Panc1 (cell line): ENCODE measurements at regions not wholly inside any gene's neighbourhood (a gene's known extent, or its start where the extent isn't known, plus 50 kb on each side); places are given as distances from the start of the nearest gene placed in this dataset.

ENCODE experiments used
- ATAC-seq: fragments of 200-7000 bp; cut with Tn5 transposase; 2 replicates; pipeline ENCODE4 v1.9.1; 2020; ENCODE audit warnings: mild to moderate bottlenecking, moderate library complexity
- BruUV-seq: library from RNA; stranded (reverse); fragments of 400-500 nt; replicated peaks from 2 replicates; lab custom pipeline; 2021; lab: Mats Ljungman, UMichigan
- CTCF ChIA-PET: fragments of 300-600 bp; sonication (Branson Sonifier 250); formaldehyde crosslinking; loops from one replicate; lab custom pipeline; 2022; ENCODE audit warnings: antibody characterized with exemption; lab: Charles Lee
- POLR2A ChIA-PET: fragments of 300-600 bp; sonication (Branson Sonifier 250); formaldehyde crosslinking; loops from one replicate; lab custom pipeline; 2022; ENCODE audit warnings: antibody characterized with exemption; lab: Charles Lee
- DNase-seq: peaks from one replicate; pipeline ENCODE4 v3.0.0-alpha.2; 2010; ENCODE audit warnings: low read depth, low spot score
- H3K27ac ChIP-seq: 2 replicates; pipeline ENCODE4 v1.5.1; 2011; ENCODE audit warnings: mild to moderate bottlenecking, low read length, inconsistent platforms
- H3K27me3 ChIP-seq: fragments of 200-500 bp; sonication (Bioruptor generic); 2 replicates; pipeline ENCODE4 v1.6.0; 2014; ENCODE audit warnings: low read length, inconsistent platforms; ENCODE audit not compliant: control insufficient read depth, insufficient read depth
- H3K36me3 ChIP-seq: fragments of 200-500 bp; sonication (Bioruptor generic); 2 replicates; pipeline ENCODE4 v1.5.1; 2014; ENCODE audit warnings: inconsistent platforms, mild to moderate bottlenecking, low read length, moderate library complexity; ENCODE audit not compliant: control insufficient read depth, insufficient read depth
- H3K4me1 ChIP-seq: 2 replicates; pipeline ENCODE4 v1.5.1; 2011; ENCODE audit warnings: inconsistent platforms, mild to moderate bottlenecking, low read length, moderate library complexity; ENCODE audit not compliant: control insufficient read depth, insufficient read depth
- H3K4me3 ChIP-seq, 2 experiments: 2 replicates each; pipeline ENCODE4 v1.5.1; 2011 to 2012; ENCODE audit warnings: low read depth in 2 of 2, low read length in 2 of 2, mild to moderate bottlenecking in 2 of 2, inconsistent platforms in 1 of 2, moderate library complexity in 1 of 2
- H3K9me3 ChIP-seq: fragments of 200-500 bp; sonication (Bioruptor generic); 2 replicates; pipeline ENCODE4 v1.5.1; 2014; ENCODE audit warnings: low read depth, mild to moderate bottlenecking, inconsistent platforms, low read length, moderate library complexity; ENCODE audit not compliant: control insufficient read depth, insufficient read depth
- POLR2AphosphoS5 ChIP-seq: IDR thresholded peaks from 2 replicates; pipeline ENCODE4 v1.6.1; 2012; ENCODE audit warnings: mild to moderate bottlenecking, low read depth, low read length, moderate library complexity
- REST ChIP-seq, 2 experiments: IDR thresholded peaks; 2 replicates each; pipeline ENCODE4 v1.6.1; 2011 to 2012; ENCODE audit warnings: low read depth in 2 of 2, control low read depth in 1 of 2, low read length in 1 of 2, mild to moderate bottlenecking in 1 of 2, moderate library complexity in 1 of 2; ENCODE audit not compliant: insufficient read depth in 1 of 2
- SIN3A ChIP-seq: IDR thresholded peaks from 2 replicates; pipeline ENCODE4 v1.6.1; 2012; ENCODE audit warnings: low read depth, mild to moderate bottlenecking, low read length, moderate library complexity, borderline replicate concordance; ENCODE audit not compliant: insufficient read depth
- TCF7L2 ChIP-seq: IDR thresholded peaks from 2 replicates; pipeline ENCODE4 v1.6.1; 2011; ENCODE audit warnings: mild to moderate bottlenecking, low read depth, low read length, inconsistent platforms
- in situ Hi-C: cut with HindIII; loops from 2 replicates; pipeline ENCODE4 v1.10.0; 2016; ENCODE audit warnings: low sequenced_read_pairs, low pct_unique_long_range_greater_than_20kb
- intact Hi-C: fragments of 100-400 bp; cut with micrococcal nuclease; formaldehyde crosslinking; loops from one replicate; pipeline ENCODE4 v1.10.0; 2022; ENCODE audit not compliant: unreplicated experiment
- TF ChIP-seq, protein P1 (sequence below): fragments of 450-650 bp; IDR thresholded peaks from 2 replicates; pipeline ENCODE4 v1.5.1; 2017; ENCODE audit warnings: mild to moderate bottlenecking

DNA sequence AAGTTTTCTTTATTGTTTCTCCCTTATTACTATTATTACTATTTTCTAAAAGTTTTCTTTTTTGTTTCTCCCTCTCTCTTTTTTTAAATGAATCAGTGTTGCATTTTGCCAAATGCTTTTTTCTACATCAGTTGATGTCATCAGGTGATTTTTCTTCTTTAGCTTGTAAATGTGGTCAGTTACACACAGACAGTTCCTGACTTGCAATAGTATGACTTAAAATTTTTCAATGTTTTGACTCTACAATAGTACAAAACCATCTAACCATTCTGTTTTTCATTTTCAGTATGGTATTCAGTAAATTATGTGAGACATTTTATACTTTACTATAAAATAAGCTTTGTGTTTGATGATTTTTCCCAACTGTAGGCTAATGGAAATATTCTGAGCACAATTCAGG lies 443.0 kb downstream of the GADD45G start:
- no peak for DNase-seq

GRCh38 chr9:90052366-90052765 lies 447.6 kb downstream of the GADD45G start:
- POLR2A ChIA-PET, result no interaction called here
- Histone ChIP-seq H3K4me1 (no peaks in the 10 kb centered on the region; the same call in 1 of the 2 replicates), H3K9me3 (peaks cover 2% of the 10 kb centered on the region; the same call in 1 of the 2 replicates), H3K36me3 (no peaks in the 10 kb centered on the region), H3K27ac (no peak overlapping the region), H3K27me3 (no peaks in the 10 kb centered on the region), H3K4me3 (no peak overlapping the region)
- ATAC-seq (no peak), DNase-seq (no peak)
- CTCF ChIA-PET, result no interaction called here
- BruUV-seq, result no TSS peak
- in situ Hi-C loops (no loop called here), intact Hi-C loops (no loop called here)
- TF ChIP-seq TCF7L2 (no peak), REST (IDR thresholded peaks at IDR 0.05; ENCODE audit: insufficient read depth in 1 of 2, low read depth in 2 of 2, low read length in 1 of 2) (no peak), SIN3A (no peak), POLR2AphosphoS5 (no peak)
- TF ChIP-seq, protein P1, sequence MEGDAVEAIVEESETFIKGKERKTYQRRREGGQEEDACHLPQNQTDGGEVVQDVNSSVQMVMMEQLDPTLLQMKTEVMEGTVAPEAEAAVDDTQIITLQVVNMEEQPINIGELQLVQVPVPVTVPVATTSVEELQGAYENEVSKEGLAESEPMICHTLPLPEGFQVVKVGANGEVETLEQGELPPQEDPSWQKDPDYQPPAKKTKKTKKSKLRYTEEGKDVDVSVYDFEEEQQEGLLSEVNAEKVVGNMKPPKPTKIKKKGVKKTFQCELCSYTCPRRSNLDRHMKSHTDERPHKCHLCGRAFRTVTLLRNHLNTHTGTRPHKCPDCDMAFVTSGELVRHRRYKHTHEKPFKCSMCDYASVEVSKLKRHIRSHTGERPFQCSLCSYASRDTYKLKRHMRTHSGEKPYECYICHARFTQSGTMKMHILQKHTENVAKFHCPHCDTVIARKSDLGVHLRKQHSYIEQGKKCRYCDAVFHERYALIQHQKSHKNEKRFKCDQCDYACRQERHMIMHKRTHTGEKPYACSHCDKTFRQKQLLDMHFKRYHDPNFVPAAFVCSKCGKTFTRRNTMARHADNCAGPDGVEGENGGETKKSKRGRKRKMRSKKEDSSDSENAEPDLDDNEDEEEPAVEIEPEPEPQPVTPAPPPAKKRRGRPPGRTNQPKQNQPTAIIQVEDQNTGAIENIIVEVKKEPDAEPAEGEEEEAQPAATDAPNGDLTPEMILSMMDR, result no peak

More for the DNA sequence above, 443.0 kb downstream of the GADD45G start:
- Histone ChIP-seq H3K9me3 (peaks cover 2% of the 10 kb centered on the region; the same call in 1 of the 2 replicates), H3K27me3 (no peaks in the 10 kb centered on the region), H3K27ac (no peak overlapping the region), H3K4me3 (no peak overlapping the region), H3K4me1 (peaks cover 5% of the 10 kb centered on the region; the same call in 1 of the 2 replicates), H3K36me3 (no peaks in the 10 kb centered on the region)
- ChIA-PET CTCF (no interaction called here), POLR2A (no interaction called here)
- intact Hi-C loops (no loop called here), in situ Hi-C loops (no loop called here)
- BruUV-seq, result no TSS peak
- TF ChIP-seq, protein P1, result no peak
- TF ChIP-seq REST (IDR thresholded peaks at IDR 0.05; ENCODE audit: insufficient read depth in 1 of 2, low read depth in 2 of 2, low read length in 1 of 2) (no peak), SIN3A (no peak), TCF7L2 (no peak), POLR2AphosphoS5 (no peak)
- ATAC-seq, result no peak
